Panc1 (cell line): ENCODE measurements at regions not wholly inside any gene's neighbourhood (a gene's known extent, or its start where the extent isn't known, plus 50 kb on each side); places are given as distances from the start of the nearest gene placed in this dataset.

ENCODE experiments used
- POLR2AphosphoS5 ChIP-seq: IDR thresholded peaks from 2 replicates; pipeline ENCODE4 v1.6.1; 2012; ENCODE audit warnings: mild to moderate bottlenecking, low read depth, low read length, moderate library complexity
- TF ChIP-seq, protein P1 (sequence below): fragments of 450-650 bp; IDR thresholded peaks from 2 replicates; pipeline ENCODE4 v1.5.1; 2017; ENCODE audit warnings: mild to moderate bottlenecking

DNA sequence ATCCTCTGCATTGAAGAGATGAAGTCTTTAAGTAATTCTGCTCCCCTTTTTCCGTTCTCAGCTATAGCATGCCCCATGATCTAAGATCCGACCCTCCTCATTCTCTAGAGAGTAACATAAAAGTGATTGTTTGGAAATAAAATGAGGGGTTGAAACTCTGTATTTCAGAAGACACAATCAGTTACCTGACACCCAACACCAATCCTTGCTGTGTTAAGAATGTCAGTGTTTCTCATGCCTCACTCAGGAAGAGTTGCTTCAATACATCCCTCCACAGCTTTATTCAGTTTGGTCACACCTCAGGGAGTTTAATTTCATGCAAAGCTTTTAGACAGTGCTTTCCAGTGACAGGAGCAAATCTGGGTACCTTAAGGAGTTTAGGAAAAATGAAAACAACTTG is 49.9 kb upstream of the RBBP8 start:
- TF ChIP-seq, protein P1, sequence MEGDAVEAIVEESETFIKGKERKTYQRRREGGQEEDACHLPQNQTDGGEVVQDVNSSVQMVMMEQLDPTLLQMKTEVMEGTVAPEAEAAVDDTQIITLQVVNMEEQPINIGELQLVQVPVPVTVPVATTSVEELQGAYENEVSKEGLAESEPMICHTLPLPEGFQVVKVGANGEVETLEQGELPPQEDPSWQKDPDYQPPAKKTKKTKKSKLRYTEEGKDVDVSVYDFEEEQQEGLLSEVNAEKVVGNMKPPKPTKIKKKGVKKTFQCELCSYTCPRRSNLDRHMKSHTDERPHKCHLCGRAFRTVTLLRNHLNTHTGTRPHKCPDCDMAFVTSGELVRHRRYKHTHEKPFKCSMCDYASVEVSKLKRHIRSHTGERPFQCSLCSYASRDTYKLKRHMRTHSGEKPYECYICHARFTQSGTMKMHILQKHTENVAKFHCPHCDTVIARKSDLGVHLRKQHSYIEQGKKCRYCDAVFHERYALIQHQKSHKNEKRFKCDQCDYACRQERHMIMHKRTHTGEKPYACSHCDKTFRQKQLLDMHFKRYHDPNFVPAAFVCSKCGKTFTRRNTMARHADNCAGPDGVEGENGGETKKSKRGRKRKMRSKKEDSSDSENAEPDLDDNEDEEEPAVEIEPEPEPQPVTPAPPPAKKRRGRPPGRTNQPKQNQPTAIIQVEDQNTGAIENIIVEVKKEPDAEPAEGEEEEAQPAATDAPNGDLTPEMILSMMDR = no peak
- no peak for TF ChIP-seq POLR2AphosphoS5
